IMR-90 (cell line): ENCODE measurements at regions not wholly inside any gene's neighbourhood (a gene's known extent, or its start where the extent isn't known, plus 50 kb on each side); places are given as distances from the start of the nearest gene placed in this dataset.

Source experiments
- ATAC-seq: fragments of 200-7000 bp; cut with Tn5 transposase; 2 replicates; pipeline ENCODE4 v1.9.1; 2020; ENCODE audit warnings: low read depth, mild to moderate bottlenecking, moderate library complexity
- BruUV-seq: library from RNA; stranded (reverse); fragments of 400-500 nt; replicated peaks from 2 replicates; lab custom pipeline; 2021; lab: Mats Ljungman, UMichigan
- CTCF ChIA-PET: fragments of 300-600 bp; formaldehyde crosslinking; extraction: SDS; loops from one replicate; lab custom pipeline; 2021; ENCODE audit warnings: antibody characterized with exemption; lab: Yijun Ruan, JAX
- POLR2A ChIA-PET: fragments of 300-600 bp; sonication (Branson Sonifier 250); formaldehyde crosslinking; loops from one replicate; lab custom pipeline; 2022; ENCODE audit warnings: antibody characterized with exemption; ENCODE audit not compliant: unreplicated experiment; lab: Charles Lee
- DNase-seq: peaks from one replicate; pipeline ENCODE4 v3.0.0; 2013
- H2AFZ ChIP-seq: replicated peaks from 2 replicates; pipeline ENCODE3; 2013; ENCODE audit warnings: low read length, mild to moderate bottlenecking; ENCODE audit not compliant: poor library complexity
- H2AK5ac ChIP-seq: 2 replicates; pipeline ENCODE4 v1.6.1; 2013; ENCODE audit warnings: low read depth, low read length, inconsistent platforms
- H2AK9ac ChIP-seq: replicated peaks from 2 replicates; pipeline ENCODE3; 2013; ENCODE audit warnings: mild to moderate bottlenecking, low read depth, low read length, moderate library complexity; ENCODE audit not compliant: poor library complexity
- H2BK120ac ChIP-seq: 2 replicates; pipeline ENCODE4 v1.6.1; 2013; ENCODE audit warnings: low read depth, low read length, inconsistent platforms
- H2BK15ac ChIP-seq: 3 replicates; pipeline ENCODE4 v1.6.1; 2013; ENCODE audit warnings: low read depth, low read length, inconsistent platforms
- H2BK20ac ChIP-seq: 2 replicates; pipeline ENCODE4 v1.6.1; 2013; ENCODE audit warnings: low read depth, mild to moderate bottlenecking, inconsistent platforms, low read length, moderate library complexity
- H2BK5ac ChIP-seq: 2 replicates; pipeline ENCODE4 v1.6.1; 2013; ENCODE audit warnings: mild to moderate bottlenecking, low read depth, low read length, inconsistent platforms; ENCODE audit not compliant: poor library complexity, severe bottlenecking
- H3K14ac ChIP-seq: replicated peaks from 2 replicates; pipeline ENCODE4 v1.6.1; 2013; ENCODE audit warnings: low read depth, low read length, inconsistent platforms
- H3K18ac ChIP-seq: 2 replicates; pipeline ENCODE4 v1.6.1; 2013; ENCODE audit warnings: low read depth, low read length, control low read depth
- H3K23ac ChIP-seq: 2 replicates; pipeline ENCODE4 v1.6.1; 2013; ENCODE audit warnings: low read depth, low read length, inconsistent platforms
- H3K27ac ChIP-seq: 2 replicates; pipeline ENCODE4 v1.5.1; 2013; ENCODE audit warnings: mild to moderate bottlenecking, control low read depth, low read length; ENCODE audit not compliant: insufficient read depth
- H3K27me3 ChIP-seq: 2 replicates; pipeline ENCODE4 v1.6.1; 2013; ENCODE audit warnings: low read length; ENCODE audit not compliant: control insufficient read depth, insufficient read depth
- H3K36me3 ChIP-seq: 2 replicates; pipeline ENCODE4 v1.6.1; 2013; ENCODE audit warnings: low read length, mixed read lengths; ENCODE audit not compliant: control insufficient read depth, insufficient read depth
- H3K4ac ChIP-seq: 2 replicates; pipeline ENCODE4 v1.6.1; 2013; ENCODE audit warnings: low read depth, low read length, inconsistent platforms
- H3K4me1 ChIP-seq: 2 replicates; pipeline ENCODE4 v1.6.1; 2013; ENCODE audit warnings: low read length, mixed read lengths; ENCODE audit not compliant: control insufficient read depth, insufficient read depth
- H3K4me2 ChIP-seq: 2 replicates; pipeline ENCODE4 v1.6.1; 2013; ENCODE audit warnings: low read depth, mild to moderate bottlenecking, control low read depth, low read length, moderate library complexity
- H3K4me3 ChIP-seq: 2 replicates; pipeline ENCODE4 v1.5.1; 2013; ENCODE audit warnings: low read depth, mild to moderate bottlenecking, control low read depth, low read length, moderate library complexity; ENCODE audit not compliant: insufficient read depth
- H3K56ac ChIP-seq: 2 replicates; pipeline ENCODE4 v1.6.1; 2013; ENCODE audit warnings: low read length, inconsistent platforms; ENCODE audit not compliant: insufficient read depth; ENCODE audit errors: extremely low read depth
- H3K79me1 ChIP-seq, 2 experiments: 2 replicates each; pipeline ENCODE4 v1.6.1; 2013; ENCODE audit warnings: low read length in 2 of 2, inconsistent platforms in 1 of 2, low read depth in 1 of 2
- H3K9ac ChIP-seq: 2 replicates; pipeline ENCODE4 v1.6.1; 2013; ENCODE audit warnings: low read depth, low read length, control low read depth
- H3K9me1 ChIP-seq: 2 replicates; pipeline ENCODE4 v1.6.1; 2013; ENCODE audit warnings: low read length, inconsistent platforms; ENCODE audit not compliant: insufficient read depth
- H3K9me3 ChIP-seq: 2 replicates; pipeline ENCODE4 v1.6.1; 2013; ENCODE audit warnings: low read length; ENCODE audit not compliant: control insufficient read depth, insufficient read depth
- H4K20me1 ChIP-seq: 2 replicates; pipeline ENCODE4 v1.6.1; 2013; ENCODE audit warnings: low read length, inconsistent platforms; ENCODE audit not compliant: insufficient read depth
- H4K5ac ChIP-seq: 2 replicates; pipeline ENCODE4 v1.6.1; 2013; ENCODE audit warnings: mild to moderate bottlenecking, low read depth, low read length, control low read depth
- H4K8ac ChIP-seq, 2 experiments: 2 replicates each; pipeline ENCODE4 v1.6.1; 2013; ENCODE audit warnings: low read depth in 2 of 2, low read length in 2 of 2, control low read depth in 1 of 2, inconsistent platforms in 1 of 2
- H4K91ac ChIP-seq: 2 replicates; pipeline ENCODE4 v1.6.1; 2013; ENCODE audit warnings: low read depth, low read length, inconsistent platforms; ENCODE audit not compliant: insufficient read depth
- BHLHE40 ChIP-seq: fragments of 150-350 bp; IDR thresholded peaks from 2 replicates; pipeline ENCODE4 v1.6.1; 2016; ENCODE audit warnings: mild to moderate bottlenecking, low read depth, low read length
- CEBPB ChIP-seq: IDR thresholded peaks from 2 replicates; pipeline ENCODE4 v1.6.1; 2012; ENCODE audit warnings: low read depth, low read length, improper control_type of control experiment
- CHD1 ChIP-seq: IDR thresholded peaks from 2 replicates; pipeline ENCODE4 v1.6.1; 2012; ENCODE audit warnings: low read depth, low read length, improper control_type of control experiment
- FOS ChIP-seq: fragments of 150-350 bp; IDR thresholded peaks from 2 replicates; pipeline ENCODE4 v1.6.1; 2016; ENCODE audit warnings: low read depth, low read length
- NFE2L2 ChIP-seq: fragments of 150-350 bp; IDR thresholded peaks from 2 replicates; pipeline ENCODE4 v1.6.1; 2016; ENCODE audit warnings: low read depth, mild to moderate bottlenecking, low read length
- POLR2A ChIP-seq: IDR thresholded peaks from 2 replicates; pipeline ENCODE4 v1.6.1; 2012; ENCODE audit warnings: mild to moderate bottlenecking, low read depth, low read length
- RCOR1 ChIP-seq: IDR thresholded peaks from 2 replicates; pipeline ENCODE4 v1.6.1; 2012; ENCODE audit warnings: mild to moderate bottlenecking, low read length, improper control_type of control experiment; ENCODE audit not compliant: insufficient replicate concordance
- WGBS, 2 experiments: methylation state at CpG; one replicate each; pipeline versions ENCODE4 v1.1.5 to v1.1.7; 2013; ENCODE audit warnings: missing lambda C conversion rate in 2 of 2; ENCODE audit not compliant: insufficient read length in 1 of 2; ENCODE audit errors: extremely low coverage in 2 of 2; 5-methylcytosine and 5-hydroxymethylcytosine counted together
- dilution Hi-C: fragments of 300-500 bp; cut with HindIII; formaldehyde crosslinking; loops from one replicate; pipeline ENCODE4 v1.14.3; 2018; ENCODE audit warnings: low sequenced_read_pairs; ENCODE audit not compliant: unreplicated experiment
- in situ Hi-C: fragments of 300-500 bp; cut with MboI; formaldehyde crosslinking; loops from 3 replicates; pipeline ENCODE4 v1.14.3; 2019; ENCODE audit warnings: low sequenced_read_pairs, inconsistent platforms, mixed read lengths
- intact Hi-C: fragments of 100-400 bp; cut with micrococcal nuclease; formaldehyde crosslinking; loops from 2 replicates; pipeline ENCODE4 v1.10.0; 2022
- TF ChIP-seq, protein P1 (sequence below): conservative IDR thresholded peaks from 2 replicates; pipeline ENCODE4 v1.5.1; 2012; ENCODE audit warnings: mild to moderate bottlenecking, low read depth, low read length, improper control_type of control experiment
- TF ChIP-seq, protein P2 (sequence below): fragments of 150-350 bp; IDR thresholded peaks from 2 replicates; pipeline ENCODE4 v1.6.1; 2017; ENCODE audit warnings: mild to moderate bottlenecking, antibody characterized with exemption, low read length, low read depth

DNA sequence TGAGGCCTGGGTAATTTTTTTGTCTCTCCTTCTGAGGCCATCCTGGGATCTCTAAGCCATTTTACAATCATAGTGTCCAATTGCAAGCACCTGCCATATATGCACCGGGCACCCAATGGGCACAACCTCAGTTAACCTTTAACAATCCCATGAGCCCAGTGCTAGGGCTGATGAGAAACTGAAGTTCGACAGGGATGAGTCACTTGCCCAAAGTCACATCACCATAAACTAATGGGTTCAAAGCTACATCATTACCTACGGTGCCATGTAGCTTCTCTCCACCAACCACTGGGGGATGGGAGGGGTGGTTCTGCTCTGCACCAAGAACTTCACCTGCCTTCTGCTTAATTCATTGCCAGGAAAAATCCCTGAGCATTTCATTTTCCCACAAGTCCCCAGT is 95.8 kb upstream of the ZNF716 start:
- TF ChIP-seq RCOR1 = no peak
- no peak for TF ChIP-seq FOS
- no peak for TF ChIP-seq POLR2A
- TF ChIP-seq CEBPB = no peak
- TF ChIP-seq CHD1 = no peak
- no peak for TF ChIP-seq BHLHE40
- no peak for TF ChIP-seq NFE2L2
- TF ChIP-seq, protein P1, sequence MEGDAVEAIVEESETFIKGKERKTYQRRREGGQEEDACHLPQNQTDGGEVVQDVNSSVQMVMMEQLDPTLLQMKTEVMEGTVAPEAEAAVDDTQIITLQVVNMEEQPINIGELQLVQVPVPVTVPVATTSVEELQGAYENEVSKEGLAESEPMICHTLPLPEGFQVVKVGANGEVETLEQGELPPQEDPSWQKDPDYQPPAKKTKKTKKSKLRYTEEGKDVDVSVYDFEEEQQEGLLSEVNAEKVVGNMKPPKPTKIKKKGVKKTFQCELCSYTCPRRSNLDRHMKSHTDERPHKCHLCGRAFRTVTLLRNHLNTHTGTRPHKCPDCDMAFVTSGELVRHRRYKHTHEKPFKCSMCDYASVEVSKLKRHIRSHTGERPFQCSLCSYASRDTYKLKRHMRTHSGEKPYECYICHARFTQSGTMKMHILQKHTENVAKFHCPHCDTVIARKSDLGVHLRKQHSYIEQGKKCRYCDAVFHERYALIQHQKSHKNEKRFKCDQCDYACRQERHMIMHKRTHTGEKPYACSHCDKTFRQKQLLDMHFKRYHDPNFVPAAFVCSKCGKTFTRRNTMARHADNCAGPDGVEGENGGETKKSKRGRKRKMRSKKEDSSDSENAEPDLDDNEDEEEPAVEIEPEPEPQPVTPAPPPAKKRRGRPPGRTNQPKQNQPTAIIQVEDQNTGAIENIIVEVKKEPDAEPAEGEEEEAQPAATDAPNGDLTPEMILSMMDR = no peak
- TF ChIP-seq, protein P2, sequence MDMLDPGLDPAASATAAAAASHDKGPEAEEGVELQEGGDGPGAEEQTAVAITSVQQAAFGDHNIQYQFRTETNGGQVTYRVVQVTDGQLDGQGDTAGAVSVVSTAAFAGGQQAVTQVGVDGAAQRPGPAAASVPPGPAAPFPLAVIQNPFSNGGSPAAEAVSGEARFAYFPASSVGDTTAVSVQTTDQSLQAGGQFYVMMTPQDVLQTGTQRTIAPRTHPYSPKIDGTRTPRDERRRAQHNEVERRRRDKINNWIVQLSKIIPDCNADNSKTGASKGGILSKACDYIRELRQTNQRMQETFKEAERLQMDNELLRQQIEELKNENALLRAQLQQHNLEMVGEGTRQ = no peak
- no peak for DNase-seq

More for the DNA sequence above, 95.8 kb upstream of the ZNF716 start:
- no CpG with 5 or more reads among the region's 3 CpGs for WGBS, 2 experiments
- no peak overlapping the region for H2BK15ac ChIP-seq
- H4K5ac ChIP-seq = no peak overlapping the region
- H2BK20ac ChIP-seq = no peak overlapping the region
- ATAC-seq = no peak
- H3K79me1 ChIP-seq = no peaks in the 10 kb centered on the region
- no peak overlapping the region for H3K56ac ChIP-seq
- no peak overlapping the region for H3K23ac ChIP-seq
- H2AK9ac ChIP-seq = no peak overlapping the region
- H3K4ac ChIP-seq = no peak overlapping the region
- no peaks in the 10 kb centered on the region for H3K9me1 ChIP-seq
- in situ Hi-C loops = no loop called here
- H3K4me1 ChIP-seq = no peaks in the 10 kb centered on the region
- H3K27ac ChIP-seq = no peak overlapping the region
- no peak overlapping the region for H3K18ac ChIP-seq
- no peak overlapping the region for H3K9ac ChIP-seq
- no peak overlapping the region for H3K4me2 ChIP-seq
- H3K36me3 ChIP-seq = no peaks in the 10 kb centered on the region
- ChIA-PET CTCF (no interaction called here), POLR2A (no interaction called here)
- no peaks in the 10 kb centered on the region for H4K20me1 ChIP-seq
- no peak overlapping the region for H4K91ac ChIP-seq
- no peak overlapping the region for H2AFZ ChIP-seq
- H3K9me3 ChIP-seq = peaks cover 44% of the 10 kb centered on the region
- no peak overlapping the region for H3K4me3 ChIP-seq
- H4K8ac ChIP-seq = no peak overlapping the region
- no peaks in the 10 kb centered on the region for H3K27me3 ChIP-seq
- intact Hi-C loops = no loop called here
- no TSS peak for BruUV-seq
- H2BK5ac ChIP-seq = no peak overlapping the region
- H2BK120ac ChIP-seq = no peak overlapping the region
- H3K14ac ChIP-seq = no peak overlapping the region
- dilution Hi-C loops = no loop called here
- no peak overlapping the region for H2AK5ac ChIP-seq
